Endodermal cell (in vitro differentiated cells): ENCODE measurements at regions not wholly inside any gene's neighbourhood (a gene's known extent, or its start where the extent isn't known, plus 50 kb on each side); places are given as distances from the start of the nearest gene placed in this dataset.

Source experiments
- DNase-seq: peaks from one replicate; pipeline ENCODE4 v3.0.0-alpha.2; 2017
- H3K27ac ChIP-seq: 2 replicates; pipeline ENCODE4 v1.5.1; 2013; ENCODE audit warnings: mild to moderate bottlenecking, low read depth, low read length, moderate library complexity
- H3K27me3 ChIP-seq: 2 replicates; pipeline ENCODE4 v1.6.1; 2013; ENCODE audit warnings: mild to moderate bottlenecking, low read length, moderate library complexity; ENCODE audit not compliant: insufficient read depth, control insufficient read depth, poor library complexity, severe bottlenecking
- H3K36me3 ChIP-seq: 2 replicates; pipeline ENCODE4 v1.7.0; 2013; ENCODE audit warnings: mild to moderate bottlenecking, low read length, moderate library complexity; ENCODE audit not compliant: control insufficient read depth, insufficient read depth
- H3K4me1 ChIP-seq: one replicate; pipeline ENCODE4 v1.7.0; 2013; ENCODE audit warnings: low read length; ENCODE audit not compliant: control insufficient read depth, insufficient read depth
- H3K4me3 ChIP-seq: 2 replicates; pipeline ENCODE4 v1.5.1; 2013; ENCODE audit warnings: mild to moderate bottlenecking, low read length, moderate library complexity
- H3K9ac ChIP-seq: 2 replicates; pipeline ENCODE4 v1.6.1; 2013; ENCODE audit warnings: mild to moderate bottlenecking, low read length, moderate library complexity; ENCODE audit not compliant: poor library complexity, severe bottlenecking; ENCODE audit errors: extremely low read depth
- H3K9me3 ChIP-seq: 2 replicates; pipeline ENCODE4 v1.6.1; 2013; ENCODE audit warnings: mild to moderate bottlenecking, low read length, moderate library complexity; ENCODE audit not compliant: control insufficient read depth
- H3K27ac Mint-ChIP-seq: 2 replicates; pipeline ENCODE4 v1.8.0; 2020; ENCODE audit warnings: mixed read lengths
- H3K27me3 Mint-ChIP-seq: 2 replicates; pipeline ENCODE4 v1.8.0; 2021; ENCODE audit warnings: mild to moderate bottlenecking, mixed read lengths; ENCODE audit not compliant: insufficient read depth
- H3K36me3 Mint-ChIP-seq: 2 replicates; pipeline ENCODE4 v1.8.0; 2020; ENCODE audit warnings: low read depth, mixed read lengths
- H3K4me1 Mint-ChIP-seq: 2 replicates; pipeline ENCODE4 v1.8.0; 2020; ENCODE audit warnings: mixed read lengths
- H3K4me3 Mint-ChIP-seq: 2 replicates; pipeline ENCODE4 v1.8.0; 2020; ENCODE audit warnings: mild to moderate bottlenecking, moderate library complexity, mixed read lengths
- H3K9me3 Mint-ChIP-seq: 2 replicates; pipeline ENCODE4 v1.8.0; 2020; ENCODE audit warnings: mild to moderate bottlenecking, mixed read lengths
- WGBS, 2 experiments: methylation state at CpG; one replicate each; pipeline versions ENCODE4 v1.1.5 to v1.1.7; 2013; ENCODE audit warnings: missing lambda C conversion rate in 2 of 2, mixed read lengths in 1 of 2; ENCODE audit not compliant: insufficient coverage in 1 of 2, insufficient read length in 1 of 2; 5-methylcytosine and 5-hydroxymethylcytosine counted together
- TF ChIP-seq, protein P1 (sequence below): fragments of 200-600 bp; sonication (generic); conservative IDR thresholded peaks from 2 replicates; pipeline ENCODE4 v1.5.0; 2021; ENCODE audit warnings: antibody characterized with exemption, mild to moderate bottlenecking

DNA sequence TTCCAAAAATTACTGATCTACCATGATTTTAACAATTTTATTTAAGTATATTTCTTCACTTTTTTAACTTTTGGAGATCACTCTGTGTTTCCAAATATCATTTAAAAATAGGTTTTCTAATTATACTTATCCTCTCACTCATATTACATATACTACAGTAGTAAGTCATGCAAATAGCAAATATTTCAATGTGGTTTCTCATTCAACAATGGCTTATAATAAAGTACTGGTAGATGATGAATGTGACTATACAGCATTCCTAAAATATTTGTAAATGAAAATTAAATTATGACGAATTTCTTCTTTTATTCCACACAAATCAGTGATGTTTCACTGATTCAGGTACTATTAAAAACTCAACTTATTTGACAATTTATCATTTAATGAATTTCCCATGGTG is 176.3 kb upstream of the MEF2C start:
- no peak overlapping the region for H3K27ac Mint-ChIP-seq
- no peaks in the 10 kb centered on the region for H3K36me3 ChIP-seq
- H3K36me3 Mint-ChIP-seq: no peaks in the 10 kb centered on the region
- H3K4me1 ChIP-seq: no peaks in the 10 kb centered on the region
- H3K27me3 Mint-ChIP-seq: no peaks in the 10 kb centered on the region
- H3K4me3 Mint-ChIP-seq: no peak overlapping the region
- peaks cover 6% of the 10 kb centered on the region for H3K4me1 Mint-ChIP-seq
- WGBS, 2 experiments: 88% methylated on average over 1 of the region's 1 CpG; no CpG with 5 or more reads in 1 of the 2 experiments
- DNase-seq: no peak
- H3K9me3 Mint-ChIP-seq: no peaks in the 10 kb centered on the region
- H3K27ac ChIP-seq: no peak overlapping the region
- H3K9ac ChIP-seq: no peak overlapping the region
- no peaks in the 10 kb centered on the region for H3K9me3 ChIP-seq
- no peak overlapping the region for H3K4me3 ChIP-seq
- TF ChIP-seq, protein P1, sequence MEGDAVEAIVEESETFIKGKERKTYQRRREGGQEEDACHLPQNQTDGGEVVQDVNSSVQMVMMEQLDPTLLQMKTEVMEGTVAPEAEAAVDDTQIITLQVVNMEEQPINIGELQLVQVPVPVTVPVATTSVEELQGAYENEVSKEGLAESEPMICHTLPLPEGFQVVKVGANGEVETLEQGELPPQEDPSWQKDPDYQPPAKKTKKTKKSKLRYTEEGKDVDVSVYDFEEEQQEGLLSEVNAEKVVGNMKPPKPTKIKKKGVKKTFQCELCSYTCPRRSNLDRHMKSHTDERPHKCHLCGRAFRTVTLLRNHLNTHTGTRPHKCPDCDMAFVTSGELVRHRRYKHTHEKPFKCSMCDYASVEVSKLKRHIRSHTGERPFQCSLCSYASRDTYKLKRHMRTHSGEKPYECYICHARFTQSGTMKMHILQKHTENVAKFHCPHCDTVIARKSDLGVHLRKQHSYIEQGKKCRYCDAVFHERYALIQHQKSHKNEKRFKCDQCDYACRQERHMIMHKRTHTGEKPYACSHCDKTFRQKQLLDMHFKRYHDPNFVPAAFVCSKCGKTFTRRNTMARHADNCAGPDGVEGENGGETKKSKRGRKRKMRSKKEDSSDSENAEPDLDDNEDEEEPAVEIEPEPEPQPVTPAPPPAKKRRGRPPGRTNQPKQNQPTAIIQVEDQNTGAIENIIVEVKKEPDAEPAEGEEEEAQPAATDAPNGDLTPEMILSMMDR: no peak
- H3K27me3 ChIP-seq: no peaks in the 10 kb centered on the region

DNA sequence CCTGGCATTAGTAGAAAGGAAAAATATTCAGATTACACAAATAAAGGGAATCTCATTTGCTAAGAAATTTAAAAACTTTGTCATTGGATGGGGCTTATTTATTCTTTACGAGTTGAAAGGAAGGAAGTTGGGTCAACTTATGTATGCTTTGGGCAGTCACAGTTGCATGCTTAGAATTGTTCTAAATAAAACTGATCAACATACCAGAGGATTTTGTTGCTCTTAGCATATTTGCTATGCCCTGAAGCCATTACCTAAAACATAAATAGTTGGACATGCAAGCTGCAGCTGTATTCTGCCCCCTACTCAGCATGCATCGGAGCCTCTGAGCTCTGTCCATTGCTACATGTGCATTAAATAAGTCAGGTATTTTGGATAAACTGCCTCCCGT is 172.7 kb upstream of the MEF2C start:
- H3K36me3 Mint-ChIP-seq: peaks cover 3% of the 10 kb centered on the region
- H3K4me3 Mint-ChIP-seq: no peak overlapping the region
- H3K27me3 Mint-ChIP-seq: no peaks in the 10 kb centered on the region
- Histone ChIP-seq H3K4me1 (no peaks in the 10 kb centered on the region), H3K27ac (no peak overlapping the region), H3K4me3 (no peak overlapping the region), H3K9ac (no peak overlapping the region), H3K27me3 (no peaks in the 10 kb centered on the region), H3K36me3 (no peaks in the 10 kb centered on the region), H3K9me3 (peaks cover 5% of the 10 kb centered on the region)
- H3K9me3 Mint-ChIP-seq: peaks cover 9% of the 10 kb centered on the region
- no peak for DNase-seq
- H3K4me1 Mint-ChIP-seq: peaks cover under 1% of the 10 kb centered on the region
- 89 to 90% methylated on average over 1 to 3 of the region's 3 CpGs for WGBS, 2 experiments
- TF ChIP-seq, protein P1: no peak
- H3K27ac Mint-ChIP-seq: no peak overlapping the region

DNA sequence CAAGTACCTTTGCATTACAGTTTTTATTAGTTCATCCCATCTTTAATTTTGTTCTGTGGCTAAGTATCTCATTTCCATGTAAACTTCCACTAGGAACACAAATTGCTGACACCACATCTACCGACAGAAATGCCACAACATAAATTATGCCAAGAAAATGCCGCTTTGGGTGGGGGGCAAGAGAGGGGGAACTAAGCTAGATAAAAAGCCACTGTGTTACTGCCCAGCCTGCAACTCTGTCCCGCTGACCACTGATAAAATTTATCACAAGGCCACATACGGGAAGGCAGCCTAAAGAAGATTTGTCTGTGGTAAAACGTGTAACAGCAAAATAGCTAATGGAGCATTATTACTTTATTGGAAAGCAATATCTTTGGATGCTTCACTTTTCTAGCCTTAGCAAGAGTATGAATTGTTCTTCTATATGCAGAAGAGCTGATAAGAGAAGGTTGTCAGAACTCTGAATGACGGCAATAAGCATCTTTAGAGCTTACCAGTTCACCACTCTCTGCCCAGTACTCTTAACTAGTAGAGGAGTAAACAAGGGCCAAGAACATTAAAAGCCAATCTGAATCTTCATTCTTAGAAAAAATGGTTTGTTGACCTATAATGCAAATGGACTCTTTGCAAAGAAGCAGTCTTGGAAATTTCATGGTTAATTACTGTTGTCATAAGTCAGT is 172.2 kb upstream of the MEF2C start:
- no peak overlapping the region for H3K27ac Mint-ChIP-seq
- no peaks in the 10 kb centered on the region for H3K27me3 Mint-ChIP-seq
- peaks cover 14% of the 10 kb centered on the region for H3K9me3 Mint-ChIP-seq
- TF ChIP-seq, protein P1: no peak
- Histone ChIP-seq H3K9me3 (peaks cover 11% of the 10 kb centered on the region), H3K4me3 (no peak overlapping the region), H3K36me3 (no peaks in the 10 kb centered on the region), H3K27ac (no peak overlapping the region), H3K4me1 (no peaks in the 10 kb centered on the region), H3K9ac (no peak overlapping the region), H3K27me3 (no peaks in the 10 kb centered on the region)
- H3K4me3 Mint-ChIP-seq: no peak overlapping the region
- peaks cover 6% of the 10 kb centered on the region for H3K36me3 Mint-ChIP-seq
- DNase-seq: no peak
- 88 to 93% methylated on average over 4 to 6 of the region's 6 CpGs for WGBS, 2 experiments
- no peaks in the 10 kb centered on the region for H3K4me1 Mint-ChIP-seq
